ENCODE measurements at regions not wholly inside any gene's neighbourhood (a gene's known extent, or its start where the extent isn't known, plus 50 kb on each side); places are given as distances from the start of the nearest gene placed in this dataset.

- no peak for DNase-seq (ENCODE audit: low read depth in 1 of 2, low spot score in 1 of 2)
Observed at GRCh38 chr3:95120921-95121320, 1058.1 kb downstream of the NSUN3 start.

GRCh38 chr3:95123104-95123503 is 1060.2 kb downstream of the NSUN3 start:
- DNase-seq (ENCODE audit: low read depth in 1 of 2, low spot score in 1 of 2): no peak

- DNase-seq (ENCODE audit: low read depth in 1 of 2, low spot score in 1 of 2): no peak
Observed at GRCh38 chr3:95134693-95135413, 1072.0 kb downstream of the NSUN3 start.

- DNase-seq (ENCODE audit: low read depth in 1 of 2, low spot score in 1 of 2): no peak
Observed at GRCh38 chr3:95148107-95148506, 1085.2 kb downstream of the NSUN3 start.

GRCh38 chr3:95151590-95151989 is 1088.7 kb downstream of the NSUN3 start:
- DNase-seq (ENCODE audit: low read depth in 1 of 2, low spot score in 1 of 2): no peak

- no peak for DNase-seq (ENCODE audit: low read depth in 1 of 2, low spot score in 1 of 2)
Observed at GRCh38 chr3:95154766-95155165, 1091.9 kb downstream of the NSUN3 start.

- DNase-seq (ENCODE audit: low read depth in 1 of 2, low spot score in 1 of 2): no peak
Observed at GRCh38 chr3:95162794-95163193, 1099.9 kb downstream of the NSUN3 start.

- DNase-seq (ENCODE audit: low read depth in 1 of 2, low spot score in 1 of 2): no peak
Observed at GRCh38 chr3:95167748-95168147, 1104.9 kb downstream of the NSUN3 start.

- DNase-seq (ENCODE audit: low read depth in 1 of 2, low spot score in 1 of 2): no peak
Observed at GRCh38 chr3:95168526-95168925, 1105.7 kb downstream of the NSUN3 start.

GRCh38 chr3:95172164-95172943 is 1109.5 kb downstream of the NSUN3 start:
- no peak for DNase-seq (ENCODE audit: low read depth in 1 of 2, low spot score in 1 of 2)

GRCh38 chr3:95177096-95177495 is 1114.2 kb downstream of the NSUN3 start:
- no peak for DNase-seq (ENCODE audit: low read depth in 1 of 2, low spot score in 1 of 2)

GRCh38 chr3:95184038-95184437 is 1121.2 kb downstream of the NSUN3 start:
- no peak for DNase-seq (ENCODE audit: low read depth in 1 of 2, low spot score in 1 of 2)

- no peak for DNase-seq (ENCODE audit: low read depth in 1 of 2, low spot score in 1 of 2)
Observed at GRCh38 chr3:95189348-95189747, 1126.5 kb downstream of the NSUN3 start.

- no peak for DNase-seq (ENCODE audit: low read depth in 1 of 2, low spot score in 1 of 2)
Observed at GRCh38 chr3:95197661-95198060, 1134.8 kb downstream of the NSUN3 start.

- DNase-seq (ENCODE audit: low read depth in 1 of 2, low spot score in 1 of 2): no peak
Observed at GRCh38 chr3:95200384-95200783, 1137.5 kb downstream of the NSUN3 start.

- no peak for DNase-seq (ENCODE audit: low read depth in 1 of 2, low spot score in 1 of 2)
Observed at GRCh38 chr3:95210878-95211277, 1148.0 kb downstream of the NSUN3 start.

- no peak for DNase-seq (ENCODE audit: low read depth in 1 of 2, low spot score in 1 of 2)
Observed at GRCh38 chr3:95212117-95212516, 1149.3 kb downstream of the NSUN3 start.

GRCh38 chr3:95215437-95215957 is 1152.6 kb downstream of the NSUN3 start:
- DNase-seq (ENCODE audit: low read depth in 1 of 2, low spot score in 1 of 2): no peak

GRCh38 chr3:95217661-95218060 is 1154.8 kb downstream of the NSUN3 start:
- DNase-seq (ENCODE audit: low read depth in 1 of 2, low spot score in 1 of 2): no peak

GRCh38 chr3:95218484-95218883 is 1155.6 kb downstream of the NSUN3 start:
- no peak for DNase-seq (ENCODE audit: low read depth in 1 of 2, low spot score in 1 of 2)

- no peak for DNase-seq (ENCODE audit: low read depth in 1 of 2, low spot score in 1 of 2)
Observed at GRCh38 chr3:95226437-95226836, 1163.6 kb downstream of the NSUN3 start.

- DNase-seq (ENCODE audit: low read depth in 1 of 2, low spot score in 1 of 2): no peak
Observed at GRCh38 chr3:95227092-95227491, 1164.2 kb downstream of the NSUN3 start.
